ENCODE measurements at regions not wholly inside any gene's neighbourhood (a gene's known extent, or its start where the extent isn't known, plus 50 kb on each side); places are given as distances from the start of the nearest gene placed in this dataset.
"Not testable (repeated sequence)": the region's sequence is repeated elsewhere in the genome, so short reads cannot be mapped to it uniquely, and the experiment has no call there.

GRCh38 chr4:52201715-52202114 lies 150.6 kb downstream of the SPATA18 start:
- intact Hi-C loops (cut with DNase I; ENCODE audit: low total_unique reads) = no loop called here
- H3K9me3 ChIP-seq = no peaks in the 10 kb centered on the region
- no peak overlapping the region for H3K27ac ChIP-seq
- no peak for DNase-seq
- H3K27me3 ChIP-seq = no peaks in the 10 kb centered on the region
- no peaks in the 10 kb centered on the region for H3K4me1 ChIP-seq
- no peak overlapping the region for H3K4me3 ChIP-seq
- H3K36me3 ChIP-seq = no peaks in the 10 kb centered on the region
- TF ChIP-seq, protein P1, sequence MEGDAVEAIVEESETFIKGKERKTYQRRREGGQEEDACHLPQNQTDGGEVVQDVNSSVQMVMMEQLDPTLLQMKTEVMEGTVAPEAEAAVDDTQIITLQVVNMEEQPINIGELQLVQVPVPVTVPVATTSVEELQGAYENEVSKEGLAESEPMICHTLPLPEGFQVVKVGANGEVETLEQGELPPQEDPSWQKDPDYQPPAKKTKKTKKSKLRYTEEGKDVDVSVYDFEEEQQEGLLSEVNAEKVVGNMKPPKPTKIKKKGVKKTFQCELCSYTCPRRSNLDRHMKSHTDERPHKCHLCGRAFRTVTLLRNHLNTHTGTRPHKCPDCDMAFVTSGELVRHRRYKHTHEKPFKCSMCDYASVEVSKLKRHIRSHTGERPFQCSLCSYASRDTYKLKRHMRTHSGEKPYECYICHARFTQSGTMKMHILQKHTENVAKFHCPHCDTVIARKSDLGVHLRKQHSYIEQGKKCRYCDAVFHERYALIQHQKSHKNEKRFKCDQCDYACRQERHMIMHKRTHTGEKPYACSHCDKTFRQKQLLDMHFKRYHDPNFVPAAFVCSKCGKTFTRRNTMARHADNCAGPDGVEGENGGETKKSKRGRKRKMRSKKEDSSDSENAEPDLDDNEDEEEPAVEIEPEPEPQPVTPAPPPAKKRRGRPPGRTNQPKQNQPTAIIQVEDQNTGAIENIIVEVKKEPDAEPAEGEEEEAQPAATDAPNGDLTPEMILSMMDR (IDR thresholded peaks at IDR 0.05) = no peak
- no peak for TF ChIP-seq POLR2A (IDR thresholded peaks at IDR 0.05)

GRCh38 chr4:52202251-52202779 lies 151.2 kb downstream of the SPATA18 start:
- no peaks in the 10 kb centered on the region for H3K9me3 ChIP-seq
- intact Hi-C loops (cut with DNase I; ENCODE audit: low total_unique reads) = no loop called here
- TF ChIP-seq, protein P1 (IDR thresholded peaks at IDR 0.05) = no peak
- no peak for TF ChIP-seq POLR2A (IDR thresholded peaks at IDR 0.05)
- no peaks in the 10 kb centered on the region for H3K4me1 ChIP-seq
- H3K36me3 ChIP-seq = no peaks in the 10 kb centered on the region
- no peak for DNase-seq
- H3K27ac ChIP-seq = no peak overlapping the region
- no peak overlapping the region for H3K4me3 ChIP-seq
- no peaks in the 10 kb centered on the region for H3K27me3 ChIP-seq

DNA sequence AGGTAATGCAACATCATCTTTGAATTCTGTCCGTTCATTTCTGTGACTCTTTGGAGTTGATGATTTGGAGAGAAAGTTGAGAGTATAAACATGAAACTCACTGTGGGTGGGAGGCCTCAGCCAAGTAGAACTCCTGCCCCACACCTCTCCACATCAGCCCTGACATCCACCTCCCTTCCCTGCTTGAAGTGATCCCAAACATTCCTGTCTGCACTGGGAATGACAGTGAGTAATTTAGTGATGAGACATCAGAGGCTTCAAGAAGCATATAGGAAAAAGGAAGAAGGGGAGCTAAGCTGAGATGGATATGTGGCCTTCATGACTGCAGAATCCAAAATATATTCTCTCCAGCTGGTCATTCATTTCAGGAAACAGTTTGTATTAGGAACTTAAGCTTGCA lies 151.8 kb downstream of the SPATA18 start:
- intact Hi-C loops (cut with DNase I; ENCODE audit: low total_unique reads) = no loop called here
- DNase-seq = no peak
- Histone ChIP-seq H3K27me3 (no peaks in the 10 kb centered on the region), H3K9me3 (no peaks in the 10 kb centered on the region), H3K4me3 (no peak overlapping the region), H3K36me3 (no peaks in the 10 kb centered on the region), H3K4me1 (no peaks in the 10 kb centered on the region), H3K27ac (no peak overlapping the region)
- TF ChIP-seq POLR2A (IDR thresholded peaks at IDR 0.05) = no peak
- TF ChIP-seq, protein P1 (IDR thresholded peaks at IDR 0.05) = no peak

- Histone ChIP-seq H3K4me3 (no peak overlapping the region), H3K27me3 (no peaks in the 10 kb centered on the region), H3K4me1 (no peaks in the 10 kb centered on the region), H3K9me3 (no peaks in the 10 kb centered on the region), H3K27ac (no peak overlapping the region), H3K36me3 (no peaks in the 10 kb centered on the region)
- no peak for TF ChIP-seq POLR2A (IDR thresholded peaks at IDR 0.05)
- TF ChIP-seq, protein P1 (IDR thresholded peaks at IDR 0.05) = no peak
- DNase-seq = no peak
- intact Hi-C loops (cut with DNase I; ENCODE audit: low total_unique reads) = no loop called here
These were observed 152.2 kb downstream of the SPATA18 start for GRCh38 chr4:52203351-52203750.

DNA sequence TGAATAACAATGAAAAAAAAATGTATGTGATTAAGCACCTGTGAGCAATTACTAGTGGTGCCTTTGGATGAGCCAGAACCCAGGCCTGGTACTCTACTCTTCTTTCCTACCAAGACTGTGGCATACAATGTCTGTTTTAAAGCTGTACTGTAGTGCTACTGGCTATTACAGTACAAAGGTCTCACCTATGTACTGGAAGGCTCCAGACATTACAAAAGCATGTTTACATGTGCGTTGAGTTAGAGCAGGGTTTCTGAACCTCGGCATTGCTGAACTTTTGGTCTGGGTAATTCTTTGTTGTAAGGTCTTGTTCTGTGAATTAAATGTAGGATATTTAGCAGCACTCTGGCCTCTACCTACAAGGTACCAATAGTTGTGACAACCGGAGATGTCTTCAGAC lies 153.8 kb downstream of the SPATA18 start:
- H3K9me3 ChIP-seq = no peaks in the 10 kb centered on the region
- no peaks in the 10 kb centered on the region for H3K27me3 ChIP-seq
- H3K36me3 ChIP-seq = no peaks in the 10 kb centered on the region
- no peaks in the 10 kb centered on the region for H3K4me1 ChIP-seq
- no peak for DNase-seq
- TF ChIP-seq POLR2A (IDR thresholded peaks at IDR 0.05) = no peak
- TF ChIP-seq, protein P1 (IDR thresholded peaks at IDR 0.05) = no peak
- intact Hi-C loops (cut with DNase I; ENCODE audit: low total_unique reads) = no loop called here
- no peak overlapping the region for H3K4me3 ChIP-seq
- no peak overlapping the region for H3K27ac ChIP-seq

GRCh38 chr4:52207146-52207545 lies 156.0 kb downstream of the SPATA18 start:
- H3K27ac ChIP-seq; H3K9me3 ChIP-seq; H3K27me3 ChIP-seq; H3K4me1 ChIP-seq; DNase-seq; H3K36me3 ChIP-seq; H3K4me3 ChIP-seq; intact Hi-C loops (cut with DNase I; ENCODE audit: low total_unique reads): not testable (repeated sequence)
